DOHH2 (cell line): ENCODE measurements at regions not wholly inside any gene's neighbourhood (a gene's known extent, or its start where the extent isn't known, plus 50 kb on each side); places are given as distances from the start of the nearest gene placed in this dataset.

Experiments
- EZH2phosphoT487 ChIP-seq: fragments of 200-600 bp; sonication (generic); IDR thresholded peaks from 2 replicates; pipeline ENCODE4 v1.6.1; 2017; ENCODE audit warnings: borderline replicate concordance, mild to moderate bottlenecking, antibody characterized with exemption, low read length, moderate library complexity, mixed read lengths
- TF ChIP-seq, protein P1 (sequence below): fragments of 200-600 bp; sonication (generic); IDR thresholded peaks from one replicate; pipeline ENCODE4 v1.5.1; 2014; ENCODE audit warnings: antibody characterized with exemption, mild to moderate bottlenecking, low read depth, low read length; ENCODE audit not compliant: poor library complexity, severe bottlenecking

DNA sequence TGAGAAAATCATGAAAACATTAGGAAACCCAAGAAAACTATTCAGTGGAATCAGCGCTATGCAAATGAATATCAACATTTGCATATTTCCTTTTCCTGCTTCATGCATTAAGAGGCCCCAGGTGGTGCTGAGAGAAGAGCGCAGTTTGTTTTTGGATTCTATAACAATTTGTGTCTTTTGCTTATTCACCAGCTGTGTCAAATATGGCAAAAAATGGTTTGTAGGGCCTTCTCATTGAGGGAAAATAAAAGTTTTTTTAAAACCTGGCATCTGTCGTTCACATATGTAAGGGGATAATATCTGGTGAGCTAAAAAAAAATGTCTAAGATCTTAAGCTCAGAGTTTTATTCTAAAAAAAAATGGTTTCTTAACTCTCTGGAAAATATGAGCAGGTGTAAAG lies 122.5 kb upstream of the ROBO2 start:
- TF ChIP-seq, protein P1, sequence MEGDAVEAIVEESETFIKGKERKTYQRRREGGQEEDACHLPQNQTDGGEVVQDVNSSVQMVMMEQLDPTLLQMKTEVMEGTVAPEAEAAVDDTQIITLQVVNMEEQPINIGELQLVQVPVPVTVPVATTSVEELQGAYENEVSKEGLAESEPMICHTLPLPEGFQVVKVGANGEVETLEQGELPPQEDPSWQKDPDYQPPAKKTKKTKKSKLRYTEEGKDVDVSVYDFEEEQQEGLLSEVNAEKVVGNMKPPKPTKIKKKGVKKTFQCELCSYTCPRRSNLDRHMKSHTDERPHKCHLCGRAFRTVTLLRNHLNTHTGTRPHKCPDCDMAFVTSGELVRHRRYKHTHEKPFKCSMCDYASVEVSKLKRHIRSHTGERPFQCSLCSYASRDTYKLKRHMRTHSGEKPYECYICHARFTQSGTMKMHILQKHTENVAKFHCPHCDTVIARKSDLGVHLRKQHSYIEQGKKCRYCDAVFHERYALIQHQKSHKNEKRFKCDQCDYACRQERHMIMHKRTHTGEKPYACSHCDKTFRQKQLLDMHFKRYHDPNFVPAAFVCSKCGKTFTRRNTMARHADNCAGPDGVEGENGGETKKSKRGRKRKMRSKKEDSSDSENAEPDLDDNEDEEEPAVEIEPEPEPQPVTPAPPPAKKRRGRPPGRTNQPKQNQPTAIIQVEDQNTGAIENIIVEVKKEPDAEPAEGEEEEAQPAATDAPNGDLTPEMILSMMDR: no peak
- TF ChIP-seq EZH2phosphoT487: no peak
